Endothelial cell of umbilical vein (primary cell): ENCODE measurements at regions not wholly inside any gene's neighbourhood (a gene's known extent, or its start where the extent isn't known, plus 50 kb on each side); places are given as distances from the start of the nearest gene placed in this dataset.
A peak's percentile ranks its signal among the peaks of the same experiment; 100 is the strongest.

Experiments used
- BruUV-seq: library from RNA; stranded (reverse); fragments of 400-500 nt; replicated peaks from 2 replicates; lab custom pipeline; 2021; lab: Mats Ljungman, UMichigan
- CTCF ChIA-PET: fragments of 300-600, 350-600 bp; sonication (Branson Sonifier 250); formaldehyde crosslinking; loops from one replicate; lab custom pipeline; 2021; ENCODE audit warnings: antibody characterized with exemption, inconsistent platforms; lab: Charles Lee
- POLR2A ChIA-PET: fragments of 300-600, 350-600 bp; sonication (Branson Sonifier 250); formaldehyde crosslinking; loops from one replicate; lab custom pipeline; 2021; ENCODE audit warnings: antibody characterized with exemption, inconsistent platforms; lab: Charles Lee
- DNase-seq: peaks from one replicate; pipeline ENCODE4 v3.0.0-alpha.2; 2011; ENCODE audit warnings: low read depth, low spot score
- FAIRE-seq: peaks from 2 replicates; lab custom pipeline; 2011; peaks lifted over from hg19 to GRCh38; lab: Jason Lieb, UNC
- H2AFZ ChIP-seq: 2 replicates; pipeline ENCODE4 v1.6.0; 2012; ENCODE audit warnings: low read depth, low read length, control low read depth, inconsistent platforms
- H3K27ac ChIP-seq: 2 replicates; pipeline ENCODE4 v1.5.1; 2011; ENCODE audit warnings: low read depth, mild to moderate bottlenecking, control low read depth, low read length, moderate library complexity; ENCODE audit not compliant: insufficient read depth
- H3K27me3 ChIP-seq, 2 experiments: 2 replicates each; pipeline versions ENCODE4 v1.6.0 to v1.6.1; 2011; ENCODE audit warnings: low read length in 2 of 2, mixed read lengths in 1 of 2; ENCODE audit not compliant: control insufficient read depth in 2 of 2, insufficient read depth in 2 of 2
- H3K36me3 ChIP-seq, 2 experiments: 2 replicates in 1 of 2; 3 replicates in 1 of 2; pipeline ENCODE4 v1.5.1; 2011; ENCODE audit warnings: low read length in 2 of 2, mild to moderate bottlenecking in 1 of 2, moderate library complexity in 1 of 2; ENCODE audit not compliant: control insufficient read depth in 2 of 2, insufficient read depth in 2 of 2; ENCODE audit errors: extremely low read depth in 1 of 2
- H3K4me1 ChIP-seq: 3 replicates; pipeline ENCODE4 v1.5.1; 2011; ENCODE audit warnings: mild to moderate bottlenecking, low read length; ENCODE audit not compliant: control insufficient read depth, insufficient read depth; ENCODE audit errors: extremely low read depth
- H3K4me2 ChIP-seq: 2 replicates; pipeline ENCODE4 v1.6.1; 2011; ENCODE audit warnings: low read length, control low read depth, mixed read lengths; ENCODE audit not compliant: insufficient read depth
- H3K4me3 ChIP-seq, 3 experiments: fragments of 200-600 bp in 1 of 3; sonication (generic), shearing (Covaris generic) in 1 of 3; replicated peaks in 1 of 3; 2 replicates each; pipeline ENCODE4 v1.5.1; 2011 to 2016; ENCODE audit warnings: control low read depth in 3 of 3, low read length in 3 of 3, mild to moderate bottlenecking in 2 of 3, inconsistent platforms in 1 of 3, low read depth in 1 of 3, moderate library complexity in 1 of 3; ENCODE audit not compliant: insufficient read depth in 1 of 3
- H3K79me2 ChIP-seq: 2 replicates; pipeline ENCODE4 v1.6.0; 2012; ENCODE audit warnings: low read length, inconsistent platforms; ENCODE audit not compliant: control insufficient read depth, insufficient read depth
- H3K9ac ChIP-seq: replicated peaks from 2 replicates; pipeline ENCODE3; 2011; ENCODE audit warnings: low read length, control low read depth; ENCODE audit not compliant: insufficient read depth; ENCODE audit errors: extremely low read depth
- H3K9me1 ChIP-seq: replicated peaks from 3 replicates; pipeline ENCODE4 v1.6.0; 2011; ENCODE audit warnings: mild to moderate bottlenecking, low read length; ENCODE audit not compliant: control insufficient read depth, insufficient read depth; ENCODE audit errors: extremely low read depth
- H3K9me3 ChIP-seq: replicated peaks from 2 replicates; pipeline ENCODE4 v1.5.1; 2012; ENCODE audit warnings: low read length, inconsistent platforms; ENCODE audit not compliant: control insufficient read depth, insufficient read depth
- H4K20me1 ChIP-seq: replicated peaks from 2 replicates; pipeline ENCODE3; 2011; ENCODE audit warnings: mild to moderate bottlenecking, low read length; ENCODE audit not compliant: control insufficient read depth, insufficient read depth; ENCODE audit errors: extremely low read depth
- CTCF ChIP-seq, 2 donors: IDR thresholded peaks; 1 replicate in 1 of 2; 2 replicates in 1 of 2; pipeline ENCODE4 v1.5.1; 2011; ENCODE audit warnings: low read length in 2 of 2, mild to moderate bottlenecking in 2 of 2, moderate library complexity in 2 of 2, control low read depth in 1 of 2, inconsistent platforms in 1 of 2, low read depth in 1 of 2; ENCODE audit not compliant: insufficient read depth in 1 of 2; ENCODE audit errors: extremely low read depth in 1 of 2
- GATA2 ChIP-seq: IDR thresholded peaks from 2 replicates; pipeline ENCODE4 v1.7.0; 2011; ENCODE audit warnings: low read depth, mild to moderate bottlenecking, moderate library complexity, mixed read lengths, low read length; ENCODE audit not compliant: insufficient read length, insufficient read depth
- MAX ChIP-seq: IDR thresholded peaks from 2 replicates; pipeline ENCODE4 v1.6.1; 2011; ENCODE audit not compliant: insufficient read depth, insufficient read length
- POLR2AphosphoS5 ChIP-seq: IDR thresholded peaks from 2 replicates; pipeline ENCODE4 v1.6.1; 2012; ENCODE audit warnings: low read depth, mild to moderate bottlenecking, control low read depth, low read length, moderate library complexity; ENCODE audit not compliant: insufficient read depth
- dilution Hi-C: fragments of 300-500 bp; cut with MboI; formaldehyde crosslinking; loops from one replicate; pipeline ENCODE4 v1.15.0; 2019; ENCODE audit warnings: low sequenced_read_pairs; ENCODE audit not compliant: extremely low pct_ligation_motif_present
- intact Hi-C: fragments of 100-400 bp; cut with micrococcal nuclease; formaldehyde crosslinking; loops from one replicate; pipeline ENCODE4 v1.10.0; 2022

DNA sequence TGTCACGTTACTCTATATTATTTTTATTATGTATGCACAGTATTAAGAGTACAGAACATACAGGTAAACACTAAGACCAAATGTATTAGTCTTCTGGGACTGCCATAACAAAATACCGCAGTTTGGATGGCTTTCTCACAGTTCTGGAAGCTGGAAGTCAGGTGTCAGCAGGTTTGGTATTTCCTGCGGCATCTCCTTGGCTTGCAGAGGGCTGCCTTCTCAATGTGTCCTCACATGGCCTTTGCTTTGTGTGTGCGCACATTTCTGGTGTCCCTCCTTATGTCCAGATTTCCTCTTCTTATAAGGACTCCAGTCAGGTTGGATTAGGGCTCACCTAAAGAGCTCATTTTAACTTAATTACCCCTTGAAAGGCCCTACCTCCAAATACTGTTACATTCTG is 53.8 kb upstream of the CPOX start:
- no peaks in the 10 kb centered on the region for H3K9me1 ChIP-seq
- dilution Hi-C loops (no loop called here), intact Hi-C loops (no loop called here)
- no peak overlapping the region for H3K9ac ChIP-seq
- H2AFZ ChIP-seq = no peak overlapping the region
- no peaks in the 10 kb centered on the region for H3K9me3 ChIP-seq
- no peak overlapping the region for H3K27ac ChIP-seq
- ChIA-PET CTCF (interaction anchor here (1.3 kb wide), 1 partner anchor 14 kb away, joined by 3 read pairs; no protein-coding TSS in a partner anchor), POLR2A (no interaction called here)
- TF ChIP-seq CTCF (IDR thresholded peaks at IDR 0.05; ENCODE audit: extremely low read depth in 1 of 2, insufficient read depth in 1 of 2, low read depth in 1 of 2, low read length in 2 of 2) = no peak
- TF ChIP-seq MAX = no peak
- TF ChIP-seq POLR2AphosphoS5 = no peak
- no peaks in the 10 kb centered on the region for H3K36me3 ChIP-seq
- no peak overlapping the region for H3K4me2 ChIP-seq
- H3K79me2 ChIP-seq = no peaks in the 10 kb centered on the region
- no peaks in the 10 kb centered on the region for H3K27me3 ChIP-seq
- no peak overlapping the region for H3K4me3 ChIP-seq
- H3K4me1 ChIP-seq = no peaks in the 10 kb centered on the region
- DNase-seq = no peak
- no peaks in the 10 kb centered on the region for H4K20me1 ChIP-seq
- no peak for FAIRE-seq
- no TSS peak for BruUV-seq

- Histone ChIP-seq H3K9ac (no peak overlapping the region), H3K4me3 (no peak overlapping the region), H3K9me1 (no peaks in the 10 kb centered on the region), H3K79me2 (no peaks in the 10 kb centered on the region), H3K4me1 (peaks cover 7% of the 10 kb centered on the region), H3K36me3 (no peaks in the 10 kb centered on the region), H4K20me1 (no peaks in the 10 kb centered on the region), H3K27ac (no peak overlapping the region), H3K9me3 (no peaks in the 10 kb centered on the region), H3K27me3 (no peaks in the 10 kb centered on the region), H3K4me2 (no peak overlapping the region), H2AFZ (no peak overlapping the region)
- DNase-seq (no peak), FAIRE-seq (peak; percentile 35)
- dilution Hi-C loops (no loop called here), intact Hi-C loops (no loop called here)
- no TSS peak for BruUV-seq
- CTCF ChIA-PET = interaction anchor here (0.9 to 1.5 kb wide), 2 partner anchors 10 to 26 kb away, joined by 3 read pairs; no protein-coding TSS in a partner anchor
- TF ChIP-seq GATA2 = no peak
- POLR2A ChIA-PET = no interaction called here
These were observed 57.8 kb upstream of the CPOX start for GRCh38 chr3:98650971-98651779.
